Panc1 (cell line): ENCODE measurements at regions not wholly inside any gene's neighbourhood (a gene's known extent, or its start where the extent isn't known, plus 50 kb on each side); places are given as distances from the start of the nearest gene placed in this dataset.
"Not testable (repeated sequence)": the region's sequence is repeated elsewhere in the genome, so short reads cannot be mapped to it uniquely, and the experiment has no call there.

Experiments used
- ATAC-seq: fragments of 200-7000 bp; cut with Tn5 transposase; 2 replicates; pipeline ENCODE4 v1.9.1; 2020; ENCODE audit warnings: mild to moderate bottlenecking, moderate library complexity
- BruUV-seq: library from RNA; stranded (reverse); fragments of 400-500 nt; replicated peaks from 2 replicates; lab custom pipeline; 2021; lab: Mats Ljungman, UMichigan
- CTCF ChIA-PET: fragments of 300-600 bp; sonication (Branson Sonifier 250); formaldehyde crosslinking; loops from one replicate; lab custom pipeline; 2022; ENCODE audit warnings: antibody characterized with exemption; lab: Charles Lee
- POLR2A ChIA-PET: fragments of 300-600 bp; sonication (Branson Sonifier 250); formaldehyde crosslinking; loops from one replicate; lab custom pipeline; 2022; ENCODE audit warnings: antibody characterized with exemption; lab: Charles Lee
- DNase-seq: peaks from one replicate; pipeline ENCODE4 v3.0.0-alpha.2; 2010; ENCODE audit warnings: low read depth, low spot score
- H3K27ac ChIP-seq: 2 replicates; pipeline ENCODE4 v1.5.1; 2011; ENCODE audit warnings: mild to moderate bottlenecking, low read length, inconsistent platforms
- H3K27me3 ChIP-seq: fragments of 200-500 bp; sonication (Bioruptor generic); 2 replicates; pipeline ENCODE4 v1.6.0; 2014; ENCODE audit warnings: low read length, inconsistent platforms; ENCODE audit not compliant: control insufficient read depth, insufficient read depth
- H3K36me3 ChIP-seq: fragments of 200-500 bp; sonication (Bioruptor generic); 2 replicates; pipeline ENCODE4 v1.5.1; 2014; ENCODE audit warnings: inconsistent platforms, mild to moderate bottlenecking, low read length, moderate library complexity; ENCODE audit not compliant: control insufficient read depth, insufficient read depth
- H3K4me1 ChIP-seq: 2 replicates; pipeline ENCODE4 v1.5.1; 2011; ENCODE audit warnings: inconsistent platforms, mild to moderate bottlenecking, low read length, moderate library complexity; ENCODE audit not compliant: control insufficient read depth, insufficient read depth
- H3K4me3 ChIP-seq, 2 experiments: 2 replicates each; pipeline ENCODE4 v1.5.1; 2011 to 2012; ENCODE audit warnings: low read depth in 2 of 2, low read length in 2 of 2, mild to moderate bottlenecking in 2 of 2, inconsistent platforms in 1 of 2, moderate library complexity in 1 of 2
- H3K9me3 ChIP-seq: fragments of 200-500 bp; sonication (Bioruptor generic); 2 replicates; pipeline ENCODE4 v1.5.1; 2014; ENCODE audit warnings: low read depth, mild to moderate bottlenecking, inconsistent platforms, low read length, moderate library complexity; ENCODE audit not compliant: control insufficient read depth, insufficient read depth
- CTCF ChIP-seq: fragments of 450-650 bp; IDR thresholded peaks from 2 replicates; pipeline ENCODE4 v1.5.1; 2017; ENCODE audit warnings: mild to moderate bottlenecking
- POLR2AphosphoS5 ChIP-seq: IDR thresholded peaks from 2 replicates; pipeline ENCODE4 v1.6.1; 2012; ENCODE audit warnings: mild to moderate bottlenecking, low read depth, low read length, moderate library complexity
- REST ChIP-seq, 2 experiments: IDR thresholded peaks; 2 replicates each; pipeline ENCODE4 v1.6.1; 2011 to 2012; ENCODE audit warnings: low read depth in 2 of 2, control low read depth in 1 of 2, low read length in 1 of 2, mild to moderate bottlenecking in 1 of 2, moderate library complexity in 1 of 2; ENCODE audit not compliant: insufficient read depth in 1 of 2
- SIN3A ChIP-seq: IDR thresholded peaks from 2 replicates; pipeline ENCODE4 v1.6.1; 2012; ENCODE audit warnings: low read depth, mild to moderate bottlenecking, low read length, moderate library complexity, borderline replicate concordance; ENCODE audit not compliant: insufficient read depth
- TCF7L2 ChIP-seq: IDR thresholded peaks from 2 replicates; pipeline ENCODE4 v1.6.1; 2011; ENCODE audit warnings: mild to moderate bottlenecking, low read depth, low read length, inconsistent platforms
- in situ Hi-C: cut with HindIII; loops from 2 replicates; pipeline ENCODE4 v1.10.0; 2016; ENCODE audit warnings: low sequenced_read_pairs, low pct_unique_long_range_greater_than_20kb
- intact Hi-C: fragments of 100-400 bp; cut with micrococcal nuclease; formaldehyde crosslinking; loops from one replicate; pipeline ENCODE4 v1.10.0; 2022; ENCODE audit not compliant: unreplicated experiment

- intact Hi-C loops, H3K36me3 ChIP-seq, H3K4me3 ChIP-seq, ATAC-seq, BruUV-seq, POLR2A ChIA-PET, CTCF ChIA-PET, H3K27ac ChIP-seq, DNase-seq, in situ Hi-C loops, H3K27me3 ChIP-seq, H3K4me1 ChIP-seq, H3K9me3 ChIP-seq: not testable (repeated sequence)
These were observed 52.5 kb upstream of the CCDC71L start for GRCh38 chr7:106713452-106713851.

- DNase-seq, H3K4me1 ChIP-seq, intact Hi-C loops, POLR2A ChIA-PET, H3K36me3 ChIP-seq, H3K4me3 ChIP-seq, BruUV-seq, H3K27me3 ChIP-seq, in situ Hi-C loops, H3K27ac ChIP-seq, H3K9me3 ChIP-seq, CTCF ChIA-PET, ATAC-seq: not testable (repeated sequence)
These were observed 53.9 kb upstream of the CCDC71L start for GRCh38 chr7:106714590-106715442.

- TF ChIP-seq CTCF (no peak), TCF7L2 (no peak), POLR2AphosphoS5 (no peak), REST (IDR thresholded peaks at IDR 0.05; ENCODE audit: insufficient read depth in 1 of 2, low read depth in 2 of 2, low read length in 1 of 2) (no peak), SIN3A (no peak)
- Histone ChIP-seq H3K27me3 (no peaks in the 10 kb centered on the region), H3K4me3 (no peak overlapping the region), H3K27ac (no peak overlapping the region), H3K36me3 (no peaks in the 10 kb centered on the region), H3K9me3 (no peaks in the 10 kb centered on the region), H3K4me1 (no peaks in the 10 kb centered on the region; the same call in 1 of the 2 replicates)
- DNase-seq (no peak), ATAC-seq (no peak)
- in situ Hi-C loops (no loop called here), intact Hi-C loops (no loop called here)
- CTCF ChIA-PET = no interaction called here
- no TSS peak for BruUV-seq
- POLR2A ChIA-PET = no interaction called here
These were observed 54.8 kb upstream of the CCDC71L start for GRCh38 chr7:106715730-106716129.
